HCT116 (cell line): ENCODE measurements at regions not wholly inside any gene's neighbourhood (a gene's known extent, or its start where the extent isn't known, plus 50 kb on each side); places are given as distances from the start of the nearest gene placed in this dataset.

ENCODE experiments used
- ATAC-seq: fragments of 200-7000 bp; cut with Tn5 transposase; 2 replicates; pipeline ENCODE4 v1.9.1; 2020; ENCODE audit warnings: mild to moderate bottlenecking, moderate library complexity
- BruUV-seq: library from RNA; stranded (reverse); fragments of 400-500 nt; replicated peaks from 2 replicates; lab custom pipeline; 2021; lab: Mats Ljungman, UMichigan
- CTCF ChIA-PET: fragments of 300-600 bp; sonication (Branson Sonifier 250); formaldehyde crosslinking; loops from one replicate; lab custom pipeline; 2021; ENCODE audit warnings: antibody characterized with exemption; lab: Charles Lee
- POLR2A ChIA-PET: fragments of 300-600, 350-600 bp; sonication (Branson Sonifier 250); formaldehyde crosslinking; loops from one replicate; lab custom pipeline; 2021; ENCODE audit warnings: antibody characterized with exemption; lab: Charles Lee
- RAD21 ChIA-PET, 2 experiments: fragments of 300-600 bp; sonication (Branson Sonifier 250); formaldehyde crosslinking; loops; one replicate each; lab custom pipeline; 2023; ENCODE audit warnings: low total read pairs in 2 of 2; ENCODE audit not compliant: uncharacterized antibody in 2 of 2, unreplicated experiment in 2 of 2, low non-redundant PET in 1 of 2; lab: Charles Lee
- DNase-seq: peaks from one replicate; pipeline ENCODE4 v3.0.0-alpha.2; 2010; ENCODE audit warnings: low read depth, low spot score
- H2AFZ ChIP-seq: fragments of 200-600 bp; shearing (Covaris generic), sonication (generic); 2 replicates; pipeline ENCODE4 v1.6.1; 2017; ENCODE audit warnings: low read depth, mixed run types, mixed read lengths, antibody characterized with exemption, low read length; ENCODE audit not compliant: poor library complexity, severe bottlenecking
- H3K27ac ChIP-seq: 2 replicates; pipeline ENCODE4 v1.5.1; 2012; ENCODE audit warnings: low read depth, low read length
- H3K27me3 ChIP-seq: fragments of 200-600 bp; sonication (generic); 2 replicates; pipeline ENCODE4 v1.6.1; 2016; ENCODE audit warnings: mixed run types, low read length, mixed read lengths; ENCODE audit not compliant: insufficient read depth
- H3K36me3 ChIP-seq, 2 experiments: fragments of 200-500 bp in 1 of 2; fragments of 200-600 bp in 1 of 2; sonication (Bioruptor generic) in 1 of 2; sonication (generic) in 1 of 2; 2 replicates each; pipeline versions ENCODE4 v1.5.1 to v1.6.1; 2014 to 2016; ENCODE audit warnings: low read length in 2 of 2, inconsistent platforms in 1 of 2, mixed read lengths in 1 of 2, mixed run types in 1 of 2; ENCODE audit not compliant: insufficient read depth in 2 of 2, control insufficient read depth in 1 of 2
- H3K4me1 ChIP-seq, 2 experiments: fragments of 200-600 bp in 1 of 2; sonication (generic) in 1 of 2; 2 replicates each; pipeline versions ENCODE4 v1.5.1 to v1.6.1; 2012 to 2017; ENCODE audit warnings: low read length in 2 of 2, inconsistent platforms in 1 of 2, mild to moderate bottlenecking in 1 of 2, mixed read lengths in 1 of 2, mixed run types in 1 of 2, moderate library complexity in 1 of 2; ENCODE audit not compliant: insufficient read depth in 2 of 2, control insufficient read depth in 1 of 2
- H3K4me2 ChIP-seq: fragments of 200-600 bp; sonication (generic); 2 replicates; pipeline ENCODE4 v1.6.1; 2017; ENCODE audit warnings: mixed run types, low read length, mixed read lengths
- H3K4me3 ChIP-seq, 2 experiments: fragments of 200-600 bp in 1 of 2; sonication (generic) in 1 of 2; replicated peaks in 1 of 2; 2 replicates each; pipeline ENCODE4 v1.5.1; 2011 to 2016; ENCODE audit warnings: low read length in 2 of 2, control low read depth in 1 of 2, low read depth in 1 of 2, mild to moderate bottlenecking in 1 of 2, mixed read lengths in 1 of 2, mixed run types in 1 of 2
- H3K79me2 ChIP-seq: fragments of 200-600 bp; sonication (generic); 2 replicates; pipeline ENCODE4 v1.6.1; 2017; ENCODE audit warnings: mild to moderate bottlenecking, mixed run types, low read length, moderate library complexity, mixed read lengths; ENCODE audit not compliant: insufficient read depth
- H3K9ac ChIP-seq: fragments of 200-600 bp; sonication (generic); 2 replicates; pipeline ENCODE4 v1.6.1; 2016; ENCODE audit warnings: low read length, mixed read lengths
- H3K9me2 ChIP-seq: fragments of 200-600 bp; sonication (generic), shearing (Covaris generic); 2 replicates; pipeline ENCODE4 v1.6.1; 2017; ENCODE audit warnings: mixed run types, mild to moderate bottlenecking, moderate library complexity; ENCODE audit not compliant: insufficient read depth
- H3K9me3 ChIP-seq, 2 experiments: fragments of 200-500 bp in 1 of 2; fragments of 200-600 bp in 1 of 2; sonication (Bioruptor generic) in 1 of 2; sonication (generic) in 1 of 2; 2 replicates each; pipeline ENCODE4 v1.6.1; 2014 to 2017; ENCODE audit warnings: low read length in 2 of 2, mixed read lengths in 2 of 2, inconsistent platforms in 1 of 2, low read depth in 1 of 2, mild to moderate bottlenecking in 1 of 2, mixed run types in 1 of 2, moderate library complexity in 1 of 2; ENCODE audit not compliant: control insufficient read depth in 1 of 2, insufficient read depth in 1 of 2
- H4K20me1 ChIP-seq: fragments of 200-600 bp; sonication (generic), shearing (Covaris generic); 2 replicates; pipeline ENCODE4 v1.6.1; 2017; ENCODE audit warnings: mixed run types, mild to moderate bottlenecking, moderate library complexity; ENCODE audit not compliant: insufficient read depth
- CBX3 ChIP-seq: IDR thresholded peaks from 2 replicates; pipeline ENCODE4 v1.6.1; 2012; ENCODE audit warnings: low read depth
- CEBPB ChIP-seq: IDR thresholded peaks from 2 replicates; pipeline ENCODE4 v1.6.1; 2012; ENCODE audit warnings: low read depth
- EGR1 ChIP-seq: IDR thresholded peaks from 2 replicates; pipeline ENCODE4 v1.6.1; 2012; ENCODE audit warnings: low read depth
- ELF1 ChIP-seq: IDR thresholded peaks from 2 replicates; pipeline ENCODE4 v1.6.1; 2012; ENCODE audit warnings: low read depth, borderline replicate concordance
- FOSL1 ChIP-seq: IDR thresholded peaks from 2 replicates; pipeline ENCODE4 v1.6.1; 2012; ENCODE audit warnings: low read depth
- MAX ChIP-seq: IDR thresholded peaks from 2 replicates; pipeline ENCODE4 v1.6.1; 2012
- POLR2A ChIP-seq: IDR thresholded peaks from 2 replicates; pipeline ENCODE4 v1.7.0; 2011; ENCODE audit warnings: borderline replicate concordance; ENCODE audit not compliant: insufficient read depth, insufficient read length; ENCODE audit errors: extremely low read depth
- SP1 ChIP-seq: IDR thresholded peaks from 2 replicates; pipeline ENCODE4 v1.6.1; 2012; ENCODE audit warnings: low read depth
- YY1 ChIP-seq: IDR thresholded peaks from 2 replicates; pipeline ENCODE4 v1.6.1; 2011; ENCODE audit warnings: low read length, low read depth, moderate library complexity, mild to moderate bottlenecking; ENCODE audit not compliant: insufficient replicate concordance; ENCODE audit errors: extremely low read depth
- ZBTB33 ChIP-seq: IDR thresholded peaks from 2 replicates; pipeline ENCODE4 v1.6.1; 2011; ENCODE audit warnings: mild to moderate bottlenecking, low read length, moderate library complexity; ENCODE audit not compliant: insufficient replicate concordance; ENCODE audit errors: extremely low read depth
- ZFX ChIP-seq: fragments of 450-650 bp; IDR thresholded peaks from 2 replicates; pipeline ENCODE4 v1.6.1; 2017
- ZNF274 ChIP-seq: fragments of 200-500 bp; sonication (Bioruptor generic); IDR thresholded peaks from 2 replicates; pipeline ENCODE4 v1.6.1; 2014; ENCODE audit warnings: mild to moderate bottlenecking, low read depth, low read length, inconsistent platforms
- intact Hi-C: fragments of 100-400 bp; cut with micrococcal nuclease; formaldehyde crosslinking; loops from 2 replicates; pipeline ENCODE4 v1.10.0; 2022
- TF ChIP-seq, protein P1 (sequence below): IDR thresholded peaks from 2 replicates; pipeline ENCODE4 v1.6.1; 2012

DNA sequence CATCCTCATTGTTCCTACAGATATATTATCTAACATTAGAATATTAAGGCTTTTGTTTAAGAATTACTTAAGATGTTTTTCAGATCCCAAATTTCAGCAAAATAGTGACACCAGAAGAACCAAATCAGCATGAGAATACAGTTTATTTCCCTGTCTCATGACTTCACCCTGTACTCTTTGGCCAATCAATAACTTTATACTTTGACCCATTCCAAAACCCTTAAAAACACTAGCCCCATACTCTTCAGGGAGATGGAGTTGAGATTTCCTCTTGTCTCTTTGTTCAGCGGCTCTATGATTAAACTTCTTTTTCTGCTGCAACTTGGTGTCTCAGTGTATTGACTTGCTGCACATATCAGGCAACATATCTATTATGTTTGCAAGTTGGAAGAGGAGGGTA, 207.7 kb downstream of the ZBBX start:
- no TSS peak for BruUV-seq
- no peak for DNase-seq
- Histone ChIP-seq H3K27ac (no peak overlapping the region), H3K4me3 (no peak overlapping the region), H3K9me2 (no peaks in the 10 kb centered on the region), H3K9me3 (no peaks in the 10 kb centered on the region), H4K20me1 (no peaks in the 10 kb centered on the region), H3K4me2 (no peak overlapping the region), H3K4me1 (no peaks in the 10 kb centered on the region), H3K9ac (no peak overlapping the region), H3K36me3 (no peaks in the 10 kb centered on the region), H3K79me2 (no peaks in the 10 kb centered on the region), H2AFZ (no peak overlapping the region), H3K27me3 (no peaks in the 10 kb centered on the region)
- intact Hi-C loops = no loop called here
- RAD21 ChIA-PET = no interaction called here
- CTCF ChIA-PET = no interaction called here
- TF ChIP-seq, protein P1, sequence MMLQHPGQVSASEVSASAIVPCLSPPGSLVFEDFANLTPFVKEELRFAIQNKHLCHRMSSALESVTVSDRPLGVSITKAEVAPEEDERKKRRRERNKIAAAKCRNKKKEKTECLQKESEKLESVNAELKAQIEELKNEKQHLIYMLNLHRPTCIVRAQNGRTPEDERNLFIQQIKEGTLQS = no peak
- no peak for TF ChIP-seq EGR1
- no peak for TF ChIP-seq ZFX
- no peak for TF ChIP-seq YY1
- TF ChIP-seq FOSL1 = no peak
- no peak for TF ChIP-seq POLR2A
- no peak for TF ChIP-seq CEBPB
- no peak for TF ChIP-seq CBX3
- no peak for TF ChIP-seq ZNF274
- TF ChIP-seq ZBTB33 = no peak
- TF ChIP-seq ELF1 = no peak
- no peak for TF ChIP-seq MAX
- no peak for TF ChIP-seq SP1
- no peak for ATAC-seq
- POLR2A ChIA-PET = no interaction called here
